Neuronal stem cell (in vitro differentiated cells): ENCODE measurements at regions not wholly inside any gene's neighbourhood (a gene's known extent, or its start where the extent isn't known, plus 50 kb on each side); places are given as distances from the start of the nearest gene placed in this dataset.

ENCODE experiments used
- DNase-seq: peaks from one replicate; pipeline ENCODE4 v3.0.0-alpha.2; 2013; ENCODE audit warnings: low spot score
- H2AFZ ChIP-seq: one replicate; pipeline ENCODE4 v1.6.1; 2013; ENCODE audit warnings: mild to moderate bottlenecking, low read length, inconsistent platforms
- H2AK5ac ChIP-seq: 2 replicates; pipeline ENCODE4 v1.6.1; 2013; ENCODE audit warnings: low read depth, mild to moderate bottlenecking, inconsistent platforms, low read length, moderate library complexity, mixed read lengths
- H2BK120ac ChIP-seq: 2 replicates; pipeline ENCODE4 v1.6.1; 2013; ENCODE audit warnings: low read depth, mild to moderate bottlenecking, inconsistent platforms, low read length, moderate library complexity, mixed read lengths
- H2BK12ac ChIP-seq: one replicate; pipeline ENCODE4 v1.6.1; 2013; ENCODE audit warnings: low read length, inconsistent platforms
- H2BK15ac ChIP-seq: 2 replicates; pipeline ENCODE4 v1.6.1; 2013; ENCODE audit warnings: mild to moderate bottlenecking, low read length, inconsistent platforms, mixed read lengths
- H2BK5ac ChIP-seq: one replicate; pipeline ENCODE4 v1.6.1; 2013; ENCODE audit warnings: inconsistent platforms, mild to moderate bottlenecking, low read length, moderate library complexity
- H3K14ac ChIP-seq: one replicate; pipeline ENCODE4 v1.6.1; 2013; ENCODE audit warnings: low read length, inconsistent platforms
- H3K18ac ChIP-seq: 2 replicates; pipeline ENCODE4 v1.6.1; 2013; ENCODE audit warnings: low read length, inconsistent platforms
- H3K23ac ChIP-seq: 2 replicates; pipeline ENCODE4 v1.6.1; 2013; ENCODE audit warnings: low read depth, mild to moderate bottlenecking, mixed read lengths, low read length, inconsistent platforms; ENCODE audit not compliant: poor library complexity
- H3K27ac ChIP-seq: replicated peaks from 3 replicates; pipeline ENCODE4 v1.5.1; 2013; ENCODE audit warnings: low read length, inconsistent platforms
- H3K27me3 ChIP-seq, 3 experiments: 2 replicates each; pipeline ENCODE4 v1.6.1; 2013; ENCODE audit warnings: low read length in 3 of 3, mild to moderate bottlenecking in 2 of 3, inconsistent platforms in 1 of 3, low read depth in 1 of 3, mixed read lengths in 1 of 3, moderate library complexity in 1 of 3; ENCODE audit not compliant: control insufficient read depth in 3 of 3, insufficient read depth in 3 of 3
- H3K36me3 ChIP-seq, 2 donors: replicated peaks in 1 of 2; 2 replicates each; pipeline ENCODE4 v1.6.1; 2013; ENCODE audit warnings: low read length in 2 of 2; ENCODE audit not compliant: control insufficient read depth in 2 of 2, insufficient read depth in 2 of 2
- H3K4ac ChIP-seq: 2 replicates; pipeline ENCODE4 v1.6.1; 2013; ENCODE audit warnings: inconsistent platforms, mild to moderate bottlenecking, low read length, moderate library complexity
- H3K4me1 ChIP-seq, 2 donors: 1 replicate in 1 of 2; 2 replicates in 1 of 2; pipeline ENCODE4 v1.6.1; 2013; ENCODE audit warnings: low read length in 2 of 2, low read depth in 1 of 2; ENCODE audit not compliant: control insufficient read depth in 2 of 2, insufficient read depth in 1 of 2
- H3K4me2 ChIP-seq: one replicate; pipeline ENCODE4 v1.6.1; 2013; ENCODE audit warnings: mild to moderate bottlenecking, low read length, inconsistent platforms; ENCODE audit not compliant: insufficient read depth, poor library complexity, severe bottlenecking
- H3K4me3 ChIP-seq, 2 donors: 2 replicates each; pipeline ENCODE4 v1.5.1; 2013; ENCODE audit warnings: low read length in 2 of 2, mild to moderate bottlenecking in 2 of 2, inconsistent platforms in 1 of 2, moderate library complexity in 1 of 2
- H3K79me1 ChIP-seq: one replicate; pipeline ENCODE4 v1.6.1; 2013; ENCODE audit warnings: low read depth, mild to moderate bottlenecking, inconsistent platforms, low read length, moderate library complexity
- H3K9ac ChIP-seq: one replicate; pipeline ENCODE4 v1.6.1; 2013; ENCODE audit warnings: mild to moderate bottlenecking, low read depth, low read length, inconsistent platforms; ENCODE audit not compliant: poor library complexity
- H3K9me3 ChIP-seq, 2 donors: replicated peaks in 1 of 2; 2 replicates each; pipeline versions ENCODE3 to v1.6.1; 2013; ENCODE audit warnings: low read length in 2 of 2, mild to moderate bottlenecking in 2 of 2, inconsistent platforms in 1 of 2, low read depth in 1 of 2, mixed read lengths in 1 of 2, moderate library complexity in 1 of 2; ENCODE audit not compliant: control insufficient read depth in 2 of 2, insufficient read depth in 1 of 2
- H4K8ac ChIP-seq: one replicate; pipeline ENCODE4 v1.6.1; 2013; ENCODE audit warnings: low read depth, mild to moderate bottlenecking, inconsistent platforms, low read length, moderate library complexity
- H4K91ac ChIP-seq: one replicate; pipeline ENCODE4 v1.6.1; 2013; ENCODE audit warnings: low read length, low read depth, mild to moderate bottlenecking, inconsistent platforms; ENCODE audit not compliant: poor library complexity
- WGBS, 2 donors: extraction: QIAGEN DNeasy Blood & Tissue Kit; methylation state at CpG; one replicate each; pipeline ENCODE4 v1.1.7; 2013; ENCODE audit warnings: missing lambda C conversion rate in 2 of 2, mixed read lengths in 1 of 2; ENCODE audit not compliant: insufficient read length in 2 of 2, insufficient replicate concordance in 1 of 2; ENCODE audit errors: extremely low coverage in 2 of 2; 5-methylcytosine and 5-hydroxymethylcytosine counted together

- Histone ChIP-seq H3K27me3 (peaks cover 0 to 3% (median 0%) of the 10 kb centered on the region in 3 experiments), H3K23ac (no peak overlapping the region), H3K9me3 (no peaks in the 10 kb centered on the region), H2AK5ac (no peak overlapping the region), H3K9ac (no peak overlapping the region), H3K36me3 (no peaks in the 10 kb centered on the region), H2BK12ac (no peak overlapping the region), H3K27ac (no peak overlapping the region), H4K91ac (no peak overlapping the region), H2AFZ (no peak overlapping the region), H4K8ac (no peak overlapping the region), H2BK5ac (no peak overlapping the region), H3K14ac (no peak overlapping the region), H3K79me1 (peaks cover 2% of the 10 kb centered on the region), H2BK120ac (no peak overlapping the region), H3K4me2 (no peak overlapping the region), H2BK15ac (no peak overlapping the region), H3K4me1 (peaks cover 0 to 3% of the 10 kb centered on the region in 2 donors), H3K18ac (no peak overlapping the region), H3K4ac (no peak overlapping the region), H3K4me3 (no peak overlapping the region)
- no peak for DNase-seq
These were observed 51.5 kb upstream of the ARID1B start for GRCh38 chr6:156725712-156726111.

GRCh38 chr6:156720691-156721685 lies 56.2 kb upstream of the ARID1B start:
- H3K23ac ChIP-seq: no peak overlapping the region
- no CpG with 5 or more reads among the region's 17 CpGs for WGBS, 2 donors

GRCh38 chr6:156719720-156720563 lies 57.2 kb upstream of the ARID1B start:
- no peak overlapping the region for H4K8ac ChIP-seq
- H3K79me1 ChIP-seq: no peaks in the 10 kb centered on the region
- no peak overlapping the region for H3K27ac ChIP-seq
- DNase-seq: no peak
- no peak overlapping the region for H3K4me2 ChIP-seq
- no peak overlapping the region for H4K91ac ChIP-seq
- no peak overlapping the region for H2BK12ac ChIP-seq
- no peak overlapping the region for H2BK5ac ChIP-seq
- no peak overlapping the region for H3K4ac ChIP-seq
- H2AFZ ChIP-seq: no peak overlapping the region
- H3K4me3 ChIP-seq: no peak overlapping the region
- peak overlapping the region; percentile 74 for H2BK120ac ChIP-seq
- H3K9me3 ChIP-seq: peaks cover 0 to 2% of the 10 kb centered on the region in 2 donors
- no peaks in the 10 kb centered on the region for H3K36me3 ChIP-seq
- H3K14ac ChIP-seq: no peak overlapping the region
- H3K27me3 ChIP-seq: peaks cover 0 to 3% (median 2%) of the 10 kb centered on the region in 3 experiments
- peak overlapping the region; percentile 60 for H2AK5ac ChIP-seq
- no CpG with 5 or more reads among the region's 50 CpGs for WGBS, 2 donors
- H2BK15ac ChIP-seq: peak overlapping the region; percentile 91
- H3K4me1 ChIP-seq: peaks cover 0 to 5% of the 10 kb centered on the region in 2 donors
- no peak overlapping the region for H3K9ac ChIP-seq
- peak overlapping the region; percentile 80 for H3K18ac ChIP-seq
- peak overlapping the region; percentile 96 for H3K23ac ChIP-seq

More at GRCh38 chr6:156720691-156721685, 56.2 kb upstream of the ARID1B start:
- Histone ChIP-seq H3K27ac (no peak overlapping the region), H2BK120ac (no peak overlapping the region), H3K9ac (no peak overlapping the region), H3K4ac (no peak overlapping the region), H2BK5ac (no peak overlapping the region), H3K79me1 (no peaks in the 10 kb centered on the region), H3K18ac (no peak overlapping the region), H3K14ac (no peak overlapping the region), H3K27me3 (peaks cover 0 to 3% (median 2%) of the 10 kb centered on the region in 3 experiments), H2BK12ac (no peak overlapping the region), H3K4me2 (no peak overlapping the region), H2BK15ac (no peak overlapping the region), H3K9me3 (peaks cover 0 to 2% of the 10 kb centered on the region in 2 donors), H4K8ac (no peak overlapping the region), H4K91ac (no peak overlapping the region), H3K4me1 (peaks cover 0 to 5% of the 10 kb centered on the region in 2 donors), H2AK5ac (no peak overlapping the region), H3K36me3 (no peaks in the 10 kb centered on the region), H2AFZ (no peak overlapping the region), H3K4me3 (no peak overlapping the region)
- DNase-seq: no peak

GRCh38 chr6:156719395-156719719 lies 57.8 kb upstream of the ARID1B start:
- no peak overlapping the region for H3K27ac ChIP-seq
- no peak overlapping the region for H4K91ac ChIP-seq
- H3K27me3 ChIP-seq: peaks cover 0 to 3% (median 2%) of the 10 kb centered on the region in 3 experiments
- H2BK5ac ChIP-seq: no peak overlapping the region
- H2AK5ac ChIP-seq: peak overlapping the region; percentile 35
- no peak overlapping the region for H2AFZ ChIP-seq
- H3K79me1 ChIP-seq: no peaks in the 10 kb centered on the region
- H3K4me3 ChIP-seq: no peak overlapping the region
- H3K36me3 ChIP-seq: no peaks in the 10 kb centered on the region
- peaks cover 0 to 5% of the 10 kb centered on the region in 2 donors for H3K4me1 ChIP-seq
- no peak overlapping the region for H4K8ac ChIP-seq
- peaks cover 0 to 2% of the 10 kb centered on the region in 2 donors for H3K9me3 ChIP-seq
- peak overlapping the region; percentile 80 for H3K18ac ChIP-seq
- H3K4me2 ChIP-seq: no peak overlapping the region
- H3K9ac ChIP-seq: no peak overlapping the region
- H3K14ac ChIP-seq: no peak overlapping the region
- no peak overlapping the region for H3K4ac ChIP-seq
- no peak overlapping the region for H3K23ac ChIP-seq
- H2BK120ac ChIP-seq: no peak overlapping the region
- no CpG with 5 or more reads among the region's 13 CpGs for WGBS, 2 donors
- no peak for DNase-seq
- no peak overlapping the region for H2BK12ac ChIP-seq
- H2BK15ac ChIP-seq: no peak overlapping the region
